ENCODE measurements at regions not wholly inside any gene's neighbourhood (a gene's known extent, or its start where the extent isn't known, plus 50 kb on each side); places are given as distances from the start of the nearest gene placed in this dataset.

DNA sequence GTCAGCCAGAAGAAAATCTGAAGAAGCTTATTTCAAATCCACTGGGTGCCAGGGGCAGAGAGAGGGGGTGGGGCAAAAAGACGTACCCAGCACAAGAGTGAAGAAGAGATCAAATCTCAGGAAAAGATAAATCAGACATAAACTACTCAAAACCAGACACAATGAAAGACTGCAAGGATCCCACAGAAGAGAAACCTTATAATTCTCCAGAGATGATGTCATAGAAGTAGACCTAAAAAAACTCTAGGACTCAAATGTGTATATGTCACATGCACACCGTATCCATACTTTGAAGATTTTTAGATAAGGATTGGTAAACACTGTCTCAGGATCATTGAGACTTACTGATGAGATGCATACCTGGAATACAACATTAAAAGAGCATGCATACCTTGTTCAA is 98.5 kb upstream of the PIK3CG start (continued):
- TF ChIP-seq, protein P1, sequence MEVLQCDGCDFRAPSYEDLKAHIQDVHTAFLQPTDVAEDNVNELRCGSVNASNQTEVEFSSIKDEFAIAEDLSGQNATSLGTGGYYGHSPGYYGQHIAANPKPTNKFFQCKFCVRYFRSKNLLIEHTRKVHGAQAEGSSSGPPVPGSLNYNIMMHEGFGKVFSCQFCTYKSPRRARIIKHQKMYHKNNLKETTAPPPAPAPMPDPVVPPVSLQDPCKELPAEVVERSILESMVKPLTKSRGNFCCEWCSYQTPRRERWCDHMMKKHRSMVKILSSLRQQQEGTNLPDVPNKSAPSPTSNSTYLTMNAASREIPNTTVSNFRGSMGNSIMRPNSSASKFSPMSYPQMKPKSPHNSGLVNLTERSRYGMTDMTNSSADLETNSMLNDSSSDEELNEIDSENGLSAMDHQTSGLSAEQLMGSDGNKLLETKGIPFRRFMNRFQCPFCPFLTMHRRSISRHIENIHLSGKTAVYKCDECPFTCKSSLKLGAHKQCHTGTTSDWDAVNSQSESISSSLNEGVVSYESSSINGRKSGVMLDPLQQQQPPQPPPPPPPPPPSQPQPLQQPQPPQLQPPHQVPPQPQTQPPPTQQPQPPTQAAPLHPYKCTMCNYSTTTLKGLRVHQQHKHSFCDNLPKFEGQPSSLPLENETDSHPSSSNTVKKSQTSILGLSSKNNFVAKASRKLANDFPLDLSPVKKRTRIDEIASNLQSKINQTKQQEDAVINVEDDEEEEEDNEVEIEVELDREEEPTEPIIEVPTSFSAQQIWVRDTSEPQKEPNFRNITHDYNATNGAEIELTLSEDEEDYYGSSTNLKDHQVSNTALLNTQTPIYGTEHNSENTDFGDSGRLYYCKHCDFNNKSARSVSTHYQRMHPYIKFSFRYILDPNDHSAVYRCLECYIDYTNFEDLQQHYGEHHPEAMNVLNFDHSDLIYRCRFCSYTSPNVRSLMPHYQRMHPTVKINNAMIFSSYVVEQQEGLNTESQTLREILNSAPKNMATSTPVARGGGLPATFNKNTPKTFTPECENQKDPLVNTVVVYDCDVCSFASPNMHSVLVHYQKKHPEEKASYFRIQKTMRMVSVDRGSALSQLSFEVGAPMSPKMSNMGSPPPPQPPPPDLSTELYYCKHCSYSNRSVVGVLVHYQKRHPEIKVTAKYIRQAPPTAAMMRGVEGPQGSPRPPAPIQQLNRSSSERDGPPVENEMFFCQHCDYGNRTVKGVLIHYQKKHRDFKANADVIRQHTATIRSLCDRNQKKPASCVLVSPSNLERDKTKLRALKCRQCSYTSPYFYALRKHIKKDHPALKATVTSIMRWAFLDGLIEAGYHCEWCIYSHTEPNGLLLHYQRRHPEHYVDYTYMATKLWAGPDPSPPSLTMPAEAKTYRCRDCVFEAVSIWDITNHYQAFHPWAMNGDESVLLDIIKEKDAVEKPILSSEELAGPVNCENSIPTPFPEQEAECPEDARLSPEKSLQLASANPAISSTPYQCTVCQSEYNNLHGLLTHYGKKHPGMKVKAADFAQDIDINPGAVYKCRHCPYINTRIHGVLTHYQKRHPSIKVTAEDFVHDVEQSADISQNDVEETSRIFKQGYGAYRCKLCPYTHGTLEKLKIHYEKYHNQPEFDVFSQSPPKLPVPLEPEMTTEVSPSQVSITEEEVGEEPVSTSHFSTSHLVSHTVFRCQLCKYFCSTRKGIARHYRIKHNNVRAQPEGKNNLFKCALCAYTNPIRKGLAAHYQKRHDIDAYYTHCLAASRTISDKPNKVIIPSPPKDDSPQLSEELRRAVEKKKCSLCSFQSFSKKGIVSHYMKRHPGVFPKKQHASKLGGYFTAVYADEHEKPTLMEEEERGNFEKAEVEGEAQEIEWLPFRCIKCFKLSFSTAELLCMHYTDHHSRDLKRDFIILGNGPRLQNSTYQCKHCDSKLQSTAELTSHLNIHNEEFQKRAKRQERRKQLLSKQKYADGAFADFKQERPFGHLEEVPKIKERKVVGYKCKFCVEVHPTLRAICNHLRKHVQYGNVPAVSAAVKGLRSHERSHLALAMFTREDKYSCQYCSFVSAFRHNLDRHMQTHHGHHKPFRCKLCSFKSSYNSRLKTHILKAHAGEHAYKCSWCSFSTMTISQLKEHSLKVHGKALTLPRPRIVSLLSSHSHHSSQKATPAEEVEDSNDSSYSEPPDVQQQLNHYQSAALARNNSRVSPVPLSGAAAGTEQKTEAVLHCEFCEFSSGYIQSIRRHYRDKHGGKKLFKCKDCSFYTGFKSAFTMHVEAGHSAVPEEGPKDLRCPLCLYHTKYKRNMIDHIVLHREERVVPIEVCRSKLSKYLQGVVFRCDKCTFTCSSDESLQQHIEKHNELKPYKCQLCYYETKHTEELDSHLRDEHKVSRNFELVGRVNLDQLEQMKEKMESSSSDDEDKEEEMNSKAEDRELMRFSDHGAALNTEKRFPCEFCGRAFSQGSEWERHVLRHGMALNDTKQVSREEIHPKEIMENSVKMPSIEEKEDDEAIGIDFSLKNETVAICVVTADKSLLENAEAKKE (CRISPR knock-in tag; IDR thresholded peaks at IDR 0.05) = no peak
- no peak for TF ChIP-seq CREB1 (CRISPR knock-in tag; IDR thresholded peaks at IDR 0.05; ENCODE audit: low read depth)
- no peak for TF ChIP-seq ZNF114 (CRISPR knock-in tag; IDR thresholded peaks at IDR 0.05)
- TF ChIP-seq POLR2AphosphoS5 (IDR thresholded peaks at IDR 0.05; ENCODE audit: low read depth) = no peak
- TF ChIP-seq NANOG (IDR thresholded peaks at IDR 0.05; ENCODE audit: borderline replicate concordance) = no peak

DNA sequence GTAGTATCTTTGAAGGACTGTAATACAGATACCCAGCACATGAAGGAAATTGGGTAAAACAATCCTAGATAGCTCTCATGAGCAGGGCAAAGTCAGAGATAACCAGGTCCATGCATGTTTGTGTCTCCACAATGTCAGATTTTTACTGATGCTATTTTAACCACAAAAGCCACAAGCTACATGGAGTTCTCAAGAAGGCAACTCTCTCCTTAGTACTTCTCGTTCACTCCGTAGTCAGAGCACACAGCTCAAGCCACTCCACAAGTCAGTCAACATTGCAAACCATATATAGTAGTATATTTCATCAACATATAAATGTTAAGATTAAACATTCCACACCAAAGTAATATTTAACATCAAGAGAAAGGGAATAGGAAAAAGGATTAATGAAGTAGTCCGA is 98.0 kb upstream of the PIK3CG start:
- Histone ChIP-seq H3K9me2 (ENCODE audit: insufficient read depth) (no peaks in the 10 kb centered on the region), H3K27ac (ENCODE audit: low read depth) (no peak overlapping the region), H3F3A (replicated peaks; ENCODE audit: low read depth) (no peaks in the 10 kb centered on the region), H3K79me2 (replicated peaks; ENCODE audit: insufficient read depth) (no peaks in the 10 kb centered on the region), H3K36me3 (ENCODE audit: insufficient read depth) (no peaks in the 10 kb centered on the region), H3K4me1 (ENCODE audit: insufficient read depth) (no peaks in the 10 kb centered on the region), H3K4me2 (no peak overlapping the region), H3K4me3 (no peak overlapping the region), H4K20me1 (replicated peaks; ENCODE audit: insufficient read depth) (no peaks in the 10 kb centered on the region), H2AFZ (no peak overlapping the region; the same call in 1 of the 2 replicates), H3K27me3 (ENCODE audit: insufficient read depth) (no peaks in the 10 kb centered on the region)
- no peaks in the 10 kb centered on the region for H3K36me3 Mint-ChIP-seq (ENCODE audit: low read depth)
- H3K27ac Mint-ChIP-seq = no peak overlapping the region
- TF ChIP-seq, protein P1 (CRISPR knock-in tag; IDR thresholded peaks at IDR 0.05) = no peak
- TF ChIP-seq ZNF331 (CRISPR knock-in tag; IDR thresholded peaks at IDR 0.05; ENCODE audit: low read depth) = no peak
- TF ChIP-seq, protein P2, sequence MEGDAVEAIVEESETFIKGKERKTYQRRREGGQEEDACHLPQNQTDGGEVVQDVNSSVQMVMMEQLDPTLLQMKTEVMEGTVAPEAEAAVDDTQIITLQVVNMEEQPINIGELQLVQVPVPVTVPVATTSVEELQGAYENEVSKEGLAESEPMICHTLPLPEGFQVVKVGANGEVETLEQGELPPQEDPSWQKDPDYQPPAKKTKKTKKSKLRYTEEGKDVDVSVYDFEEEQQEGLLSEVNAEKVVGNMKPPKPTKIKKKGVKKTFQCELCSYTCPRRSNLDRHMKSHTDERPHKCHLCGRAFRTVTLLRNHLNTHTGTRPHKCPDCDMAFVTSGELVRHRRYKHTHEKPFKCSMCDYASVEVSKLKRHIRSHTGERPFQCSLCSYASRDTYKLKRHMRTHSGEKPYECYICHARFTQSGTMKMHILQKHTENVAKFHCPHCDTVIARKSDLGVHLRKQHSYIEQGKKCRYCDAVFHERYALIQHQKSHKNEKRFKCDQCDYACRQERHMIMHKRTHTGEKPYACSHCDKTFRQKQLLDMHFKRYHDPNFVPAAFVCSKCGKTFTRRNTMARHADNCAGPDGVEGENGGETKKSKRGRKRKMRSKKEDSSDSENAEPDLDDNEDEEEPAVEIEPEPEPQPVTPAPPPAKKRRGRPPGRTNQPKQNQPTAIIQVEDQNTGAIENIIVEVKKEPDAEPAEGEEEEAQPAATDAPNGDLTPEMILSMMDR (conservative IDR thresholded peaks at IDR 0.05; ENCODE audit: low read depth in 2 of 2) = no peak
- H3K9me3 Mint-ChIP-seq = no peaks in the 10 kb centered on the region
- no peak overlapping the region for H3K4me3 Mint-ChIP-seq
- ATAC-seq = no peak
- H3K27me3 Mint-ChIP-seq (ENCODE audit: insufficient read depth, low read depth, poor library complexity) = no peaks in the 10 kb centered on the region
- no peaks in the 10 kb centered on the region for H3K4me1 Mint-ChIP-seq
- no peak for DNase-seq (ENCODE audit: low spot score)

Measured in GM23338 (cell line).